ENCODE measurements at regions not wholly inside any gene's neighbourhood (a gene's known extent, or its start where the extent isn't known, plus 50 kb on each side); places are given as distances from the start of the nearest gene placed in this dataset.

DNA sequence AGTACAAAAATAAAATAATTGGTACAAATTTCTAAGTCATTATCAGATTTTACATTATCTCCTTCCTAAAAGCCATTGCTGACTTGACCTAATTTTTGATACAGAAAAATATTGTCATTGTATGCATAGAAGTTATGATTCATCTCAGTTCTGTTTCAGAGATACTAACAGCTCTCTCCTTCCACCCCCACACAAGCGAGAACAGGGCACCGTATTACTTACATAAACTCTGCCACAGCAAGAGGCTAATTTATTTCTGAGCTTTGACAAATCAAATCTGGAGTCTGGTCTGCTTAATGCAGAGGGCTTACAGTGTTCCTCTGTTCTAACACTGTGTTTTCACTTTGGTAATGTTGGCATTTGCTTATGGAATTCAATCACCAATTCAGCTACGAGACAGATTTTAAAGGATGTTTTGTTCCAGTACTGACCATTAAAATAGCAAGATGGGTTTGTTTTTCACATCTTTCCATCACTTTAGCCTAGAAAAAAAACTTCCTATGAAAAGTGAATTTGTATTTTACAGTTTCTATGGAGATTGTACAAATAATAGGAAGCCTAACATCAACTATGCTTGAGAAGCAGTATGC is 181.8 kb downstream of the USP46 start:
- 69 to 77% (median 74%) methylated on average over 3 of the region's 3 CpGs for WGBS, 4 donors
- DNase-seq (no peak), ATAC-seq (peak in 1 of 4 donors; percentile 42)
- Histone ChIP-seq H3K27ac (peak overlapping the region in 1 of 12 donors; percentile 0), H3K4me1 (peaks cover 0 to 6% (median 0%) of the 10 kb centered on the region in 12 donors), H3K36me3 (no peaks in the 10 kb centered on the region), H3K9me3 (no peaks in the 10 kb centered on the region), H3K27me3 (no peaks in the 10 kb centered on the region), H3K4me3 (no peak overlapping the region)
- intact Hi-C loops (cut with DNase I), result no loop called here
- TF ChIP-seq POLR2A (IDR thresholded peaks at IDR 0.05), result no peak
- TF ChIP-seq, protein P1, sequence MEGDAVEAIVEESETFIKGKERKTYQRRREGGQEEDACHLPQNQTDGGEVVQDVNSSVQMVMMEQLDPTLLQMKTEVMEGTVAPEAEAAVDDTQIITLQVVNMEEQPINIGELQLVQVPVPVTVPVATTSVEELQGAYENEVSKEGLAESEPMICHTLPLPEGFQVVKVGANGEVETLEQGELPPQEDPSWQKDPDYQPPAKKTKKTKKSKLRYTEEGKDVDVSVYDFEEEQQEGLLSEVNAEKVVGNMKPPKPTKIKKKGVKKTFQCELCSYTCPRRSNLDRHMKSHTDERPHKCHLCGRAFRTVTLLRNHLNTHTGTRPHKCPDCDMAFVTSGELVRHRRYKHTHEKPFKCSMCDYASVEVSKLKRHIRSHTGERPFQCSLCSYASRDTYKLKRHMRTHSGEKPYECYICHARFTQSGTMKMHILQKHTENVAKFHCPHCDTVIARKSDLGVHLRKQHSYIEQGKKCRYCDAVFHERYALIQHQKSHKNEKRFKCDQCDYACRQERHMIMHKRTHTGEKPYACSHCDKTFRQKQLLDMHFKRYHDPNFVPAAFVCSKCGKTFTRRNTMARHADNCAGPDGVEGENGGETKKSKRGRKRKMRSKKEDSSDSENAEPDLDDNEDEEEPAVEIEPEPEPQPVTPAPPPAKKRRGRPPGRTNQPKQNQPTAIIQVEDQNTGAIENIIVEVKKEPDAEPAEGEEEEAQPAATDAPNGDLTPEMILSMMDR (IDR thresholded peaks at IDR 0.05), result no peak

DNA sequence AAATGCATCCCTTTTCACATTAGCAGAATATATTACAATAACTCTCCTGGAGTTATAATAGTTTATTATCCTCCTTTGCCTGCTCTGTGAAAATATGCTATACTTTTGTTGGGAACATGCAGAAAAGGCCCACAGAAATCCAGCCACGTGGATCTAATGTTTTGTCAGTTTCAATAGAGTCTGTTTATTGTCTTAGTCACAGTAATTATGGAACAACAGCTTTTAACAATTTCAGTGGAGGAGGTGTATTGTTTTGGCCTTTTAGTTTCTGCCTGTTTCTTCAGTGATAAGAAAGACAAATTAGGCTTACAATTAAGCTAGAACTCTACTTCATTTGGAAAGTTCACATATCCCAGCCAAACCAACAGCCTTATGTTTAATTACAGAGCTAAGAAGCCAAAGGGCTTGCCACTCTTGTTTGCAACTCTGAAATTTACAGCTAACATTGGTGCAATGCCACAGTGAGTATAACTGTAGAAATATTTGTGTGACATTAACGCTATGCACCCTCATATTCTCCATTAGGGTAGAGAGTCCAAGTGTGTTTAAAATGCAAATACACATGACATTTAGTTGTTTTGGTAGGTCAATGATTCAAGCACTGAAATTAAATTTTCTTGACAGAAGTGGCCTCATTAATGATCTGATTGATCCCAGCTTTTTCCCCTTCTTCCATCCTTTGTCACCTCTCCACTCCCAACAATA is 175.8 kb downstream of the USP46 start:
- ATAC-seq (no peak), DNase-seq (no peak)
- H3K36me3 ChIP-seq, result no peaks in the 10 kb centered on the region
- WGBS, 4 donors, result 41 to 51% (median 47%) methylated on average over 2 of the region's 2 CpGs
- H3K4me3 ChIP-seq, result no peak overlapping the region
- TF ChIP-seq POLR2A (IDR thresholded peaks at IDR 0.05), result no peak
- TF ChIP-seq, protein P1 (IDR thresholded peaks at IDR 0.05), result no peak
- H3K27me3 ChIP-seq, result no peaks in the 10 kb centered on the region
- peaks cover 0 to 5% (median 0%) of the 10 kb centered on the region in 12 donors for H3K4me1 ChIP-seq
- H3K9me3 ChIP-seq, result no peaks in the 10 kb centered on the region
- intact Hi-C loops (cut with DNase I), result no loop called here
- H3K27ac ChIP-seq, result no peak overlapping the region

DNA sequence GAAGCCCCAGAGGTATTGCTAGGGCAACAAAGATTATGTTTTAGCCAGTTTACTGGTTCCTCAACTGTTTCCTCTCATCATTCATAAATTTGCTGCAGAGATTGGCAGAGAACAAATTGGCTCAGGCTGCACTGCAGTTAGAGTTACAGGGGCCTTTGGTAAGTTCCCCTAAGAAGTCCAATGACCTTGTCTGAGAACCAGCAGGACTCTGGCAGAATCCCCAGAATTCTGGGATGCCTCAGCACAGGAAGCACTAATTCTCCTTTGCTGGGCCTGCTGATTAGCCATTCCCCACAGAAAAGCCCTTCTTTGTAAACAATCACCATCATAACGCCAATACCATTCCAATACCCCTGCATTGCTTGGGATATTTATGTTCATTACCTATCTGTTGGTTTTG is 151.3 kb downstream of the USP46 start:
- 21 to 45% (median 26%) methylated on average over 1 of the region's 1 CpG for WGBS, 4 donors
- ATAC-seq, result peak; percentile 66 to 82 (median 76)

More for the DNA sequence above, 151.3 kb downstream of the USP46 start:
- H3K4me1 ChIP-seq, result peaks cover 0 to 39% (median 16%) of the 10 kb centered on the region in 12 donors
- H3K4me3 ChIP-seq, result no peak overlapping the region
- H3K27me3 ChIP-seq, result no peaks in the 10 kb centered on the region
- intact Hi-C loops (cut with DNase I), result no loop called here
- H3K27ac ChIP-seq, result peak overlapping the region in 11 of 12 donors; percentile 18 to 74 (median 51)
- TF ChIP-seq POLR2A (IDR thresholded peaks at IDR 0.05), result no peak
- TF ChIP-seq, protein P1 (IDR thresholded peaks at IDR 0.05), result no peak
- no peaks in the 10 kb centered on the region for H3K36me3 ChIP-seq
- peak in 4 of 5 donors; percentile 53 to 64 (median 58) for DNase-seq
- no peaks in the 10 kb centered on the region for H3K9me3 ChIP-seq
